IMR-90 (cell line): ENCODE measurements at regions not wholly inside any gene's neighbourhood (a gene's known extent, or its start where the extent isn't known, plus 50 kb on each side); places are given as distances from the start of the nearest gene placed in this dataset.

ENCODE experiments used
- ATAC-seq: fragments of 200-7000 bp; cut with Tn5 transposase; 2 replicates; pipeline ENCODE4 v1.9.1; 2020; ENCODE audit warnings: low read depth, mild to moderate bottlenecking, moderate library complexity
- BruUV-seq: library from RNA; stranded (reverse); fragments of 400-500 nt; replicated peaks from 2 replicates; lab custom pipeline; 2021; lab: Mats Ljungman, UMichigan
- CTCF ChIA-PET: fragments of 300-600 bp; formaldehyde crosslinking; extraction: SDS; loops from one replicate; lab custom pipeline; 2021; ENCODE audit warnings: antibody characterized with exemption; lab: Yijun Ruan, JAX
- POLR2A ChIA-PET: fragments of 300-600 bp; sonication (Branson Sonifier 250); formaldehyde crosslinking; loops from one replicate; lab custom pipeline; 2022; ENCODE audit warnings: antibody characterized with exemption; ENCODE audit not compliant: unreplicated experiment; lab: Charles Lee
- DNase-seq: peaks from one replicate; pipeline ENCODE4 v3.0.0; 2013
- H2AFZ ChIP-seq: replicated peaks from 2 replicates; pipeline ENCODE3; 2013; ENCODE audit warnings: low read length, mild to moderate bottlenecking; ENCODE audit not compliant: poor library complexity
- H2AK5ac ChIP-seq: 2 replicates; pipeline ENCODE4 v1.6.1; 2013; ENCODE audit warnings: low read depth, low read length, inconsistent platforms
- H2AK9ac ChIP-seq: replicated peaks from 2 replicates; pipeline ENCODE3; 2013; ENCODE audit warnings: mild to moderate bottlenecking, low read depth, low read length, moderate library complexity; ENCODE audit not compliant: poor library complexity
- H2BK120ac ChIP-seq: 2 replicates; pipeline ENCODE4 v1.6.1; 2013; ENCODE audit warnings: low read depth, low read length, inconsistent platforms
- H2BK15ac ChIP-seq: 3 replicates; pipeline ENCODE4 v1.6.1; 2013; ENCODE audit warnings: low read depth, low read length, inconsistent platforms
- H2BK20ac ChIP-seq: 2 replicates; pipeline ENCODE4 v1.6.1; 2013; ENCODE audit warnings: low read depth, mild to moderate bottlenecking, inconsistent platforms, low read length, moderate library complexity
- H2BK5ac ChIP-seq: 2 replicates; pipeline ENCODE4 v1.6.1; 2013; ENCODE audit warnings: mild to moderate bottlenecking, low read depth, low read length, inconsistent platforms; ENCODE audit not compliant: poor library complexity, severe bottlenecking
- H3K14ac ChIP-seq: replicated peaks from 2 replicates; pipeline ENCODE4 v1.6.1; 2013; ENCODE audit warnings: low read depth, low read length, inconsistent platforms
- H3K18ac ChIP-seq: 2 replicates; pipeline ENCODE4 v1.6.1; 2013; ENCODE audit warnings: low read depth, low read length, control low read depth
- H3K23ac ChIP-seq: 2 replicates; pipeline ENCODE4 v1.6.1; 2013; ENCODE audit warnings: low read depth, low read length, inconsistent platforms
- H3K27ac ChIP-seq: 2 replicates; pipeline ENCODE4 v1.5.1; 2013; ENCODE audit warnings: mild to moderate bottlenecking, control low read depth, low read length; ENCODE audit not compliant: insufficient read depth
- H3K27me3 ChIP-seq: 2 replicates; pipeline ENCODE4 v1.6.1; 2013; ENCODE audit warnings: low read length; ENCODE audit not compliant: control insufficient read depth, insufficient read depth
- H3K36me3 ChIP-seq: 2 replicates; pipeline ENCODE4 v1.6.1; 2013; ENCODE audit warnings: low read length, mixed read lengths; ENCODE audit not compliant: control insufficient read depth, insufficient read depth
- H3K4ac ChIP-seq: 2 replicates; pipeline ENCODE4 v1.6.1; 2013; ENCODE audit warnings: low read depth, low read length, inconsistent platforms
- H3K4me1 ChIP-seq: 2 replicates; pipeline ENCODE4 v1.6.1; 2013; ENCODE audit warnings: low read length, mixed read lengths; ENCODE audit not compliant: control insufficient read depth, insufficient read depth
- H3K4me2 ChIP-seq: 2 replicates; pipeline ENCODE4 v1.6.1; 2013; ENCODE audit warnings: low read depth, mild to moderate bottlenecking, control low read depth, low read length, moderate library complexity
- H3K4me3 ChIP-seq: 2 replicates; pipeline ENCODE4 v1.5.1; 2013; ENCODE audit warnings: low read depth, mild to moderate bottlenecking, control low read depth, low read length, moderate library complexity; ENCODE audit not compliant: insufficient read depth
- H3K56ac ChIP-seq: 2 replicates; pipeline ENCODE4 v1.6.1; 2013; ENCODE audit warnings: low read length, inconsistent platforms; ENCODE audit not compliant: insufficient read depth; ENCODE audit errors: extremely low read depth
- H3K79me1 ChIP-seq, 2 experiments: 2 replicates each; pipeline ENCODE4 v1.6.1; 2013; ENCODE audit warnings: low read length in 2 of 2, inconsistent platforms in 1 of 2, low read depth in 1 of 2
- H3K9ac ChIP-seq: 2 replicates; pipeline ENCODE4 v1.6.1; 2013; ENCODE audit warnings: low read depth, low read length, control low read depth
- H3K9me1 ChIP-seq: 2 replicates; pipeline ENCODE4 v1.6.1; 2013; ENCODE audit warnings: low read length, inconsistent platforms; ENCODE audit not compliant: insufficient read depth
- H3K9me3 ChIP-seq: 2 replicates; pipeline ENCODE4 v1.6.1; 2013; ENCODE audit warnings: low read length; ENCODE audit not compliant: control insufficient read depth, insufficient read depth
- H4K20me1 ChIP-seq: 2 replicates; pipeline ENCODE4 v1.6.1; 2013; ENCODE audit warnings: low read length, inconsistent platforms; ENCODE audit not compliant: insufficient read depth
- H4K5ac ChIP-seq: 2 replicates; pipeline ENCODE4 v1.6.1; 2013; ENCODE audit warnings: mild to moderate bottlenecking, low read depth, low read length, control low read depth
- H4K8ac ChIP-seq, 2 experiments: 2 replicates each; pipeline ENCODE4 v1.6.1; 2013; ENCODE audit warnings: low read depth in 2 of 2, low read length in 2 of 2, control low read depth in 1 of 2, inconsistent platforms in 1 of 2
- H4K91ac ChIP-seq: 2 replicates; pipeline ENCODE4 v1.6.1; 2013; ENCODE audit warnings: low read depth, low read length, inconsistent platforms; ENCODE audit not compliant: insufficient read depth
- MAFK ChIP-seq: IDR thresholded peaks from 2 replicates; pipeline ENCODE4 v1.6.1; 2012; ENCODE audit warnings: low read depth, low read length, improper control_type of control experiment
- WGBS, 2 experiments: methylation state at CpG; one replicate each; pipeline versions ENCODE4 v1.1.5 to v1.1.7; 2013; ENCODE audit warnings: missing lambda C conversion rate in 2 of 2; ENCODE audit not compliant: insufficient read length in 1 of 2; ENCODE audit errors: extremely low coverage in 2 of 2; 5-methylcytosine and 5-hydroxymethylcytosine counted together
- dilution Hi-C: fragments of 300-500 bp; cut with HindIII; formaldehyde crosslinking; loops from one replicate; pipeline ENCODE4 v1.14.3; 2018; ENCODE audit warnings: low sequenced_read_pairs; ENCODE audit not compliant: unreplicated experiment
- in situ Hi-C: fragments of 300-500 bp; cut with MboI; formaldehyde crosslinking; loops from 3 replicates; pipeline ENCODE4 v1.14.3; 2019; ENCODE audit warnings: low sequenced_read_pairs, inconsistent platforms, mixed read lengths
- intact Hi-C: fragments of 100-400 bp; cut with micrococcal nuclease; formaldehyde crosslinking; loops from 2 replicates; pipeline ENCODE4 v1.10.0; 2022

DNA sequence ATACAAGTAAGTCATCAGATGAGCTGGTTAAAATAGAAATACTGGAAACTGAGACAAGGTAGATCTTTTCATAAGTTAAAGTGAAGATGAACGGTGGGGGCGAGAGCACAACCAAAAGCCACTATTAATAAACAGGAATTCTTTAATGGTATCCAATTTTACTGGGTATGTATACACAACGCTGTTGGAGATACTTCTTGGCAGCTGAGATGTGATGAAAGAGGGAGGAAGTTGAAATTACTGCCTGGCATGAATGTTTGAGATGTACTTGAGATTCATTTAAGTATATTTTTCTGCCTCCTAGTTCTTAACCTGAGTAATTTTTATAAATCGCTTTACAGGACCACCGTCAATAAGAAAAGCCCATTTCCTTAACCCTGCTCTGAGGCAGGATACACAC lies 110.0 kb upstream of the ZRANB2 start:
- POLR2A ChIA-PET = no interaction called here

More for the DNA sequence above, 110.0 kb upstream of the ZRANB2 start:
- Histone ChIP-seq H3K18ac (no peak overlapping the region), H4K5ac (no peak overlapping the region), H3K36me3 (no peaks in the 10 kb centered on the region), H2BK5ac (no peak overlapping the region), H3K79me1 (no peaks in the 10 kb centered on the region), H4K8ac (no peak overlapping the region), H3K4me1 (no peaks in the 10 kb centered on the region), H3K9me1 (no peaks in the 10 kb centered on the region), H2BK15ac (no peak overlapping the region), H4K91ac (no peak overlapping the region), H3K4me3 (no peak overlapping the region), H3K23ac (no peak overlapping the region), H3K14ac (no peak overlapping the region), H3K9ac (no peak overlapping the region), H4K20me1 (no peaks in the 10 kb centered on the region), H2BK120ac (no peak overlapping the region), H2AK5ac (no peak overlapping the region), H3K4me2 (no peak overlapping the region), H2AK9ac (no peak overlapping the region), H2BK20ac (no peak overlapping the region), H2AFZ (no peak overlapping the region), H3K4ac (no peak overlapping the region), H3K9me3 (no peaks in the 10 kb centered on the region), H3K27me3 (no peaks in the 10 kb centered on the region), H3K56ac (no peak overlapping the region), H3K27ac (no peak overlapping the region)
- no peak for DNase-seq
- intact Hi-C loops = loop anchor here (10.0 kb wide), 1 partner anchor 984 kb away; no protein-coding TSS in a partner anchor
- CTCF ChIA-PET = interaction anchor here (0.6 kb wide), 1 partner anchor 834 kb away, joined by 3 read pairs; no protein-coding TSS in a partner anchor
- dilution Hi-C loops = no loop called here
- no peak for ATAC-seq
- in situ Hi-C loops = no loop called here
- BruUV-seq = no TSS peak
- TF ChIP-seq MAFK = no peak
- no CpG with 5 or more reads among the region's 5 CpGs for WGBS, 2 experiments
